Body of pancreas (tissue), 4 donors: ENCODE measurements at regions not wholly inside any gene's neighbourhood (a gene's known extent, or its start where the extent isn't known, plus 50 kb on each side); places are given as distances from the start of the nearest gene placed in this dataset.

ENCODE experiments used
- ATAC-seq: fragments of 150-250 bp; one replicate; pipeline ENCODE4 v1.9.1; 2016
- DNase-seq, 4 donors: peaks; one replicate each; pipeline ENCODE4 v3.0.0-alpha.2; 2019
- H3K27ac ChIP-seq, 4 donors: fragments of 200-600 bp; sonication (generic); 1 replicate in 3 of 4; 2 replicates in 1 of 4; pipeline versions ENCODE4 v1.5.1 to v1.6.1; 2016 to 2019; ENCODE audit warnings: mild to moderate bottlenecking in 1 of 4, mixed read lengths in 1 of 4, moderate library complexity in 1 of 4
- H3K27me3 ChIP-seq, 2 donors: fragments of 200-600 bp; sonication (generic); one replicate each; pipeline ENCODE4 v1.6.0; 2016; ENCODE audit warnings: mild to moderate bottlenecking in 1 of 2
- H3K36me3 ChIP-seq, 2 donors: fragments of 200-600 bp; sonication (generic); replicated peaks in 1 of 2; 2 replicates each; pipeline ENCODE4 v1.5.1; 2016; ENCODE audit warnings: low read depth in 2 of 2; ENCODE audit not compliant: insufficient read depth in 1 of 2
- H3K4me1 ChIP-seq: fragments of 200-600 bp; sonication (generic); one replicate; pipeline ENCODE4 v1.6.0; 2016
- H3K4me3 ChIP-seq, 2 donors: fragments of 200-600 bp; sonication (generic); 1 replicate in 1 of 2; 2 replicates in 1 of 2; pipeline ENCODE4 v1.5.1; 2016 to 2019
- H3K9me3 ChIP-seq, 3 donors: fragments of 200-600 bp; sonication (generic); 1 replicate in 2 of 3; 2 replicates in 1 of 3; pipeline ENCODE4 v1.5.1; 2016
- POLR2A ChIP-seq, 3 donors: fragments of 450-650 bp; IDR thresholded peaks; one replicate each; pipeline ENCODE4 v1.6.1; 2016; ENCODE audit warnings: antibody characterized with exemption in 3 of 3, mild to moderate bottlenecking in 2 of 3
- WGBS, 2 donors: methylation state at CpG; one replicate each; pipeline ENCODE4 v1.1.5; 2017; 5-methylcytosine and 5-hydroxymethylcytosine counted together
- intact Hi-C: fragments of 100-400 bp; cut with DNase I; formaldehyde crosslinking; loops from one replicate; pipeline ENCODE4 v1.15.1; 2023
- TF ChIP-seq, protein P1 (sequence below), 7 experiments: fragments of 450-650 bp in 4 of 7; fragments of 200-600 bp in 3 of 7; sonication (generic) in 3 of 7; IDR thresholded peaks; one replicate each; pipeline ENCODE4 v1.5.1; 2016 to 2019; ENCODE audit warnings: antibody characterized with exemption in 7 of 7

DNA sequence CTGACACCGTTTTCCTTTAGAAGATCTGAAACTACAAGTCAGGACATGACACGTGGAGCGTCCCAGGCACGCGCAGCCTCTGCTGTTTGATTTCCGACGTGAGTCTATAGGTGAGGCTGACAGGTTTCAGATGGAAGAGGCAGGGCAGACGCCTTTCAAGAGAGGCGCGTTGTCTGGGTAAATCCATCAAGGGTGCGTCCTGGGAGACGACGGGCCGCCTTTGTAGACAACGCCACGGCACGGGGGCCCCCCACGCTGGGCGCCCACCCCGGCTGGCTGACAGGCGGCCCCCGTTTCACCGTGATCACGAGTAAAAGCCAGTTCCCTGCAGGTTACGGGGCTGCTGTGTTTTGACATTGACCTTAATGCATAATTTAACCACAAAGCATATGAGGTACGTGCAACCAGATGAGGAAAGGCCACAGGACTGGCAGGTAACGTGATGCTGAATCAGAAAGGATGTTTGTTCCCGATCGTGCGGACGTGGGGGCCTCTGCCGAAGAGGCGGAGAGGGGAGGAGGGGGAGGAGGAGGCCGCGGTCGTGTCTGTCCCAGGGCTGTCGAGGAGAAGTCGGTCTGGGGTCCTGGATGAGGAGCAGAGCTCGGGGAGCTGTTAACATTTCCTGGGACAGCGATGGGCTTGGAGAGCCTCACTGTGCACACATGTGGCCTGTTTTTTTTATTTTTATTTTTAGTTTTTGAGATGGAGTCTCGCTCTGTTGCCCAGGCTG is 51.1 kb upstream of the PPP2R3B start:
- Histone ChIP-seq H3K9me3 (no peaks in the 10 kb centered on the region), H3K4me3 (no peak overlapping the region), H3K4me1 (no peaks in the 10 kb centered on the region), H3K27ac (no peak overlapping the region), H3K27me3 (no peaks in the 10 kb centered on the region), H3K36me3 (no peaks in the 10 kb centered on the region)
- intact Hi-C loops, result no loop called here
- 59 to 64% methylated on average over 41 of the region's 41 CpGs for WGBS, 2 donors
- no peak for ATAC-seq
- DNase-seq, result no peak
- no peak for TF ChIP-seq POLR2A (IDR thresholded peaks at IDR 0.05)
- TF ChIP-seq, protein P1, sequence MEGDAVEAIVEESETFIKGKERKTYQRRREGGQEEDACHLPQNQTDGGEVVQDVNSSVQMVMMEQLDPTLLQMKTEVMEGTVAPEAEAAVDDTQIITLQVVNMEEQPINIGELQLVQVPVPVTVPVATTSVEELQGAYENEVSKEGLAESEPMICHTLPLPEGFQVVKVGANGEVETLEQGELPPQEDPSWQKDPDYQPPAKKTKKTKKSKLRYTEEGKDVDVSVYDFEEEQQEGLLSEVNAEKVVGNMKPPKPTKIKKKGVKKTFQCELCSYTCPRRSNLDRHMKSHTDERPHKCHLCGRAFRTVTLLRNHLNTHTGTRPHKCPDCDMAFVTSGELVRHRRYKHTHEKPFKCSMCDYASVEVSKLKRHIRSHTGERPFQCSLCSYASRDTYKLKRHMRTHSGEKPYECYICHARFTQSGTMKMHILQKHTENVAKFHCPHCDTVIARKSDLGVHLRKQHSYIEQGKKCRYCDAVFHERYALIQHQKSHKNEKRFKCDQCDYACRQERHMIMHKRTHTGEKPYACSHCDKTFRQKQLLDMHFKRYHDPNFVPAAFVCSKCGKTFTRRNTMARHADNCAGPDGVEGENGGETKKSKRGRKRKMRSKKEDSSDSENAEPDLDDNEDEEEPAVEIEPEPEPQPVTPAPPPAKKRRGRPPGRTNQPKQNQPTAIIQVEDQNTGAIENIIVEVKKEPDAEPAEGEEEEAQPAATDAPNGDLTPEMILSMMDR (IDR thresholded peaks at IDR 0.05), result no peak

DNA sequence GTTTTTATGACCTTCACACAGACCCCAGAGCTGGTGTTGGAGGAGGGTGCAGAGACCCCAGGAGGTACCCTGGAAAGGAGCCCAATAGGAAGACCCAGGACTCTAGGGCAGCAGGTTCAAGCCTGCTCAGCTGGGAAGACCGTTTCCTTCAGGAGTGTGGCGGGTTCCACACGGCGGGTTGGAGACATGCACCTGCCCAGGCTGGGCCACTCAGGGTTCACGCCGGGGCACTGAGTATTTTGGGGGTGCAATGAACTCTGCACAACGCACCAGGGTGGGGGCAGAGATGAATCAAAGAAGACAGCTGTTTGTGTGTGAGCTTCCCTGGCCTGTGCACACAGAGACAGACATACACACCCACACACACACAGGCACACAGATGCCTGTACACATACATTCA is 52.5 kb upstream of the PPP2R3B start:
- Histone ChIP-seq H3K27ac (no peak overlapping the region), H3K4me1 (no peaks in the 10 kb centered on the region), H3K4me3 (no peak overlapping the region), H3K27me3 (no peaks in the 10 kb centered on the region), H3K36me3 (no peaks in the 10 kb centered on the region), H3K9me3 (no peaks in the 10 kb centered on the region)
- 80 to 91% methylated on average over 7 of the region's 7 CpGs for WGBS, 2 donors
- DNase-seq (no peak), ATAC-seq (no peak)
- intact Hi-C loops, result no loop called here
- TF ChIP-seq POLR2A (IDR thresholded peaks at IDR 0.05), result no peak
- TF ChIP-seq, protein P1 (IDR thresholded peaks at IDR 0.05), result no peak

DNA sequence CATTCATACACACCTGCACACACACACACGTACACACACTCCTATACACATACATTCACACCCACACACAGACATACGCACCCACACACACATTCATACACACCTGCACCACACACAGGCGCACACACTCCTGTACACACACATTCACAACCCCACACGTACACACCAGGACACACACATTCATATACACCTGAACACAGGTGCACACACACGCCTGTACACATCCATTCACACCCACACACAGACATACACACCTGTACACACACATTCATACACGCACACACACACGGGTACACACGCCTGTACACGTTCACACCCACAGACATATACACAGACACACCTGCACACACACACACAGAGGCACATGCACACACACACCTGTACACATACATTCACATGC is 53.0 kb upstream of the PPP2R3B start:
- 83 to 87% methylated on average over 8 to 9 of the region's 9 CpGs for WGBS, 2 donors
- ATAC-seq (no peak), DNase-seq (no peak)
- no peaks in the 10 kb centered on the region for H3K4me1 ChIP-seq
- TF ChIP-seq, protein P1 (IDR thresholded peaks at IDR 0.05), result no peak
- no peak for TF ChIP-seq POLR2A (IDR thresholded peaks at IDR 0.05)
- intact Hi-C loops, result no loop called here
- H3K4me3 ChIP-seq, result no peak overlapping the region
- H3K27me3 ChIP-seq, result no peaks in the 10 kb centered on the region
- H3K27ac ChIP-seq, result no peak overlapping the region
- H3K9me3 ChIP-seq, result no peaks in the 10 kb centered on the region
- no peaks in the 10 kb centered on the region for H3K36me3 ChIP-seq

DNA sequence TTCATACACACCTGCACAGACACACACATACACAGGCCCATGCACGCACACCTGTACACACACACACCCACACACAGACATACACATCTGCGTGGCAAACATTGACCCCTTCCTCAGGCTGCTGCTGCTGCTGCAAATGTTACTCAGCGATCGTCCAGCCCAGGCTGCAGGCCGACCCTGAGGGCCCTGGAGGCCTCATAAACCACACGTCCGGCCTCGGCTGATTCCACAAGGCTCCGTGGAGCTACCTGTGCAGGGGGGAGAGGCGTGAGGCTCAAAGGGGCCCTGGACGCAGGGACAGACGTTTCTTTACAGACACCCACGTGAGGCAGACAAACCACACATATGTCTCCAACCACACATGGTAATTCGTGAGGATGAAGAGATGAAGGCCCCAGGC is 53.9 kb upstream of the PPP2R3B start:
- Histone ChIP-seq H3K27me3 (no peaks in the 10 kb centered on the region), H3K27ac (no peak overlapping the region), H3K9me3 (no peaks in the 10 kb centered on the region), H3K36me3 (no peaks in the 10 kb centered on the region), H3K4me1 (no peaks in the 10 kb centered on the region), H3K4me3 (no peak overlapping the region)
- no peak for DNase-seq
- intact Hi-C loops, result no loop called here
- WGBS, 2 donors, result 89 to 97% methylated on average over 6 to 14 of the region's 14 CpGs
- ATAC-seq, result no peak
- no peak for TF ChIP-seq POLR2A (IDR thresholded peaks at IDR 0.05)
- TF ChIP-seq, protein P1 (IDR thresholded peaks at IDR 0.05), result no peak
